Activated CD8-positive, alpha-beta memory T cell treated with anti-CD3 and anti-CD28 coated beads, Interleukin-2, amount 50 U/mL, for 1 hour (primary cell): ENCODE measurements at regions not wholly inside any gene's neighbourhood (a gene's known extent, or its start where the extent isn't known, plus 50 kb on each side); places are given as distances from the start of the nearest gene placed in this dataset.
"Not testable (repeated sequence)": the region's sequence is repeated elsewhere in the genome, so short reads cannot be mapped to it uniquely, and the experiment has no call there.

ENCODE experiments used
- DNase-seq: peaks from one replicate; pipeline ENCODE4 v3.0.0-alpha.2; 2020; ENCODE audit errors: extremely low read depth

- DNase-seq = no peak
These were observed 51.7 kb downstream of the FAM50B start for GRCh38 chr6:3900744-3901336.

- no peak for DNase-seq
These were observed 53.9 kb downstream of the FAM50B start for GRCh38 chr6:3902871-3903648.

- no peak for DNase-seq
These were observed 55.3 kb downstream of the FAM50B start for GRCh38 chr6:3904518-3904917.

- no peak for DNase-seq
These were observed 57.0 kb downstream of the FAM50B start for GRCh38 chr6:3905945-3906845.

- DNase-seq = no peak
These were observed 57.6 kb downstream of the FAM50B start for GRCh38 chr6:3906846-3907151.

GRCh38 chr6:3908223-3908622 lies 59.0 kb downstream of the FAM50B start:
- DNase-seq = no peak

GRCh38 chr6:3908961-3909360 lies 59.8 kb downstream of the FAM50B start:
- no peak for DNase-seq

- no peak for DNase-seq
These were observed 61.0 kb downstream of the FAM50B start for GRCh38 chr6:3910106-3910663.

GRCh38 chr6:3911130-3911529 lies 62.0 kb downstream of the FAM50B start:
- no peak for DNase-seq

GRCh38 chr6:3911614-3912336 lies 62.6 kb downstream of the FAM50B start:
- DNase-seq = no peak

- DNase-seq = no peak
These were observed 63.3 kb downstream of the FAM50B start for GRCh38 chr6:3912361-3913076.

- DNase-seq = no peak
These were observed 64.1 kb downstream of the FAM50B start for GRCh38 chr6:3913077-3913957.

- DNase-seq = no peak
These were observed 64.8 kb downstream of the FAM50B start for GRCh38 chr6:3913958-3914337.

GRCh38 chr6:3915076-3915791 lies 66.1 kb downstream of the FAM50B start:
- no peak for DNase-seq

GRCh38 chr6:3916211-3916610 lies 67.0 kb downstream of the FAM50B start:
- no peak for DNase-seq

GRCh38 chr6:3916749-3917148 lies 67.6 kb downstream of the FAM50B start:
- DNase-seq = not testable (repeated sequence)

GRCh38 chr6:3918469-3918868 lies 69.3 kb downstream of the FAM50B start:
- no peak for DNase-seq

- no peak for DNase-seq
These were observed 70.0 kb downstream of the FAM50B start for GRCh38 chr6:3919130-3919628.

- DNase-seq = no peak
These were observed 70.7 kb downstream of the FAM50B start for GRCh38 chr6:3919849-3920248.
